Right forelimb (tissue), 1 donor: ENCODE measurements at regions not wholly inside any gene's neighbourhood (a gene's known extent, or its start where the extent isn't known, plus 50 kb on each side); places are given as distances from the start of the nearest gene placed in this dataset.

Experiments used
- DNase-seq: peaks from one replicate; pipeline ENCODE4 v3.0.0-alpha.2; 2018

- DNase-seq, result no peak
Observed at GRCh38 chr14:26932606-26933005, 334.8 kb upstream of the NOVA1 start.

GRCh38 chr14:26933431-26933830 is 335.6 kb upstream of the NOVA1 start:
- no peak for DNase-seq

GRCh38 chr14:26934151-26934550 is 336.3 kb upstream of the NOVA1 start:
- DNase-seq, result no peak

GRCh38 chr14:26935733-26936132 is 337.9 kb upstream of the NOVA1 start:
- no peak for DNase-seq

- DNase-seq, result no peak
Observed at GRCh38 chr14:26938054-26938453, 340.2 kb upstream of the NOVA1 start.

GRCh38 chr14:26939755-26940154 is 341.9 kb upstream of the NOVA1 start:
- DNase-seq, result no peak

- no peak for DNase-seq
Observed at GRCh38 chr14:26941521-26941920, 343.7 kb upstream of the NOVA1 start.

GRCh38 chr14:26947265-26947664 is 349.4 kb upstream of the NOVA1 start:
- no peak for DNase-seq

GRCh38 chr14:26959437-26959836 is 361.6 kb upstream of the NOVA1 start:
- no peak for DNase-seq

- DNase-seq, result no peak
Observed at GRCh38 chr14:26959972-26960660, 362.3 kb upstream of the NOVA1 start.

- DNase-seq, result no peak
Observed at GRCh38 chr14:26963711-26964110, 365.9 kb upstream of the NOVA1 start.

GRCh38 chr14:26965490-26965889 is 367.7 kb upstream of the NOVA1 start:
- DNase-seq, result no peak

- no peak for DNase-seq
Observed at GRCh38 chr14:26966908-26967307, 369.1 kb upstream of the NOVA1 start.

GRCh38 chr14:26974965-26975364 is 377.1 kb upstream of the NOVA1 start:
- DNase-seq, result no peak

GRCh38 chr14:26982071-26982470 is 384.2 kb upstream of the NOVA1 start:
- DNase-seq, result no peak

GRCh38 chr14:26984311-26985177 is 386.7 kb upstream of the NOVA1 start:
- DNase-seq, result peak; percentile 73

- no peak for DNase-seq
Observed at GRCh38 chr14:26987744-26988363, 390.0 kb upstream of the NOVA1 start.

GRCh38 chr14:26990946-26991345 is 393.1 kb upstream of the NOVA1 start:
- DNase-seq, result no peak

- DNase-seq, result no peak
Observed at GRCh38 chr14:26992403-26993115, 394.7 kb upstream of the NOVA1 start.

GRCh38 chr14:26993556-26993955 is 395.7 kb upstream of the NOVA1 start:
- DNase-seq, result no peak

GRCh38 chr14:26995301-26995700 is 397.5 kb upstream of the NOVA1 start:
- DNase-seq, result no peak

GRCh38 chr14:26996246-26996645 is 398.4 kb upstream of the NOVA1 start:
- DNase-seq, result no peak

GRCh38 chr14:27002179-27002578 is 404.3 kb upstream of the NOVA1 start:
- DNase-seq, result no peak
